HG03558 (cell line): ENCODE measurements at regions not wholly inside any gene's neighbourhood (a gene's known extent, or its start where the extent isn't known, plus 50 kb on each side); places are given as distances from the start of the nearest gene placed in this dataset.
"Not testable (repeated sequence)": the region's sequence is repeated elsewhere in the genome, so short reads cannot be mapped to it uniquely, and the experiment has no call there.

Source experiments
- ATAC-seq: cut with Tn5 transposase; IDR thresholded peaks from one replicate; pipeline ENCODE4 v1.9.1; 2021; ENCODE audit warnings: moderate number of reproducible peaks; ENCODE audit not compliant: unreplicated experiment; ENCODE audit errors: extremely low read depth

GRCh38 chr10:64346389-64346788 lies 825.2 kb downstream of the REEP3 start:
- no peak for ATAC-seq

- no peak for ATAC-seq
Observed at GRCh38 chr10:64350665-64351064, 829.5 kb downstream of the REEP3 start.

- no peak for ATAC-seq
Observed at GRCh38 chr10:64358907-64359306, 837.7 kb downstream of the REEP3 start.

DNA sequence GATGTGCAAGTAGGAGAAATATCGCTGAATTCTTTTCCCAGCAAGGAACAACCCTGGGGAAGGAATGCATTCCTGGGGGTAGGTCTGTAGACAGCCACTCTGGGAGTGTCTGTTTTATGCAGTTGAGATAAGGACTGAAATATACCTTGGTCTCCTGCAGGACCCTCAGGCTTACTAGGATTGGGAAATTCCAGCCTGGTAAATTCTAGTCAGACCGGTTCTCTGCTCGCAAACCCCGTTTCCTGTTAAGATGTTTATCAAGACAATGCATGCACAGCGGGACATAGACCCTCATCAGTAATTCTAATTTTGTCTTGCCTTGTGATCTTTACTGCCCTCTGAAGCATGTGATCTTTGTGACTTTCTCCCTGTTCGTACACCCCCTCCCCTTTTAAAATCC lies 839.0 kb downstream of the REEP3 start:
- not testable (repeated sequence) for ATAC-seq

GRCh38 chr10:64363687-64364086 lies 842.5 kb downstream of the REEP3 start:
- ATAC-seq, result no peak

DNA sequence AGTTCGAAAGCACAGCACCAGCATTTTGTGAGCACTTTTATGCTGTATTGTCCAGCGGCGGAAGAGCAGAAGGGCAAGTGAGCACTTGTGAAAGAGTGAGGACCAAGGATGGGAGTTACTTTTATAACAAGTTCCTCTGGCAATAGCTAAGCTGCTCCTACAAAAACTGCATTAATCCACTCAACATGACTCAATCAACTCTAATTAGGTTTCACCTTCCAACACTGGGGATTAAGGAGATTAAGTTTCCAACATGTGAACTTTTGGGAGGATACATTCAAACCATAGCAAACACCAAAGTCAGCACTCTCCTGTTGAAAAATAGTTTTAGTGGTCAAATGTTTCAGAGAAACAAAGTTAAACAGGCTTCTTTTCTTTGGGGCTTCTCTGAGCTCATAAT lies 844.5 kb downstream of the REEP3 start:
- ATAC-seq, result no peak

DNA sequence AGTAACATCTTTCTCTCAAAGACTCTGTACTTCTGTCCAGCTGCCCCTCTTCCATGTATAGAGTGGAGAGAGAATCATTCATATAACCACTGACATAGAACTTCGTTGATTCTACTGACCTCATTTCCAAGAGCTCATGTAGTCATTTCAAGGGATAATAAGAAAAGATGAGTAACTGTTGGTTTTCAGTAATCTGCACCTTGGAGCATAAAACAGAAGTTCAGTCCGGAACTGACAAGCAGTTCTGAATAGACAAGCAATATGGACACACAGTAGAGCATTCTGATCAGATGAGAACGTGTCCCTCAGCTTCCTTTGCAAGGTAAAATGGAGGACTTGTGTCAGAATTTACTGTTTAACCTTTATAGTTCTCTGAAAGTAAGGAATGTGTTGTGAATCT lies 847.1 kb downstream of the REEP3 start:
- no peak for ATAC-seq

- no peak for ATAC-seq
Observed at GRCh38 chr10:64369885-64370773, 848.9 kb downstream of the REEP3 start.

GRCh38 chr10:64374346-64374745 lies 853.1 kb downstream of the REEP3 start:
- ATAC-seq, result no peak

DNA sequence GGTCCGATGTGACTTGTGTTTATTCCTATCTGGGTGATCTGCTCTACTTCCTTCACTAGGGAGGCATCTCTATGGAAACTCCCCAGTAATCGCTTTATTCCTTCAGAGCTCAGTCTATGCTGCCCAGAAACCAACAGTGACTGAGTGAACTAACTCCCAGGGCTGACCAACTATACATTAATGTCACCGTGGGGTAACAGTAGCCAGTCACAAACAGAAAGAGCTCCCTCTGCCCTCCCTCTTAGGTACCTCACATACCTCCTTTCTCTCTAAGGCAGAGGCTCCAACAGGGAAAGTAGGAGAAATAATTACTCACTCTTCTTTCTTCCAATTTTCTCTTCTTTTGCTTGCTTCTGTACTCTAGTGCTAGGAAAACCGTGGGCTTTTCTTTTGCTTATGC lies 855.0 kb downstream of the REEP3 start:
- no peak for ATAC-seq

DNA sequence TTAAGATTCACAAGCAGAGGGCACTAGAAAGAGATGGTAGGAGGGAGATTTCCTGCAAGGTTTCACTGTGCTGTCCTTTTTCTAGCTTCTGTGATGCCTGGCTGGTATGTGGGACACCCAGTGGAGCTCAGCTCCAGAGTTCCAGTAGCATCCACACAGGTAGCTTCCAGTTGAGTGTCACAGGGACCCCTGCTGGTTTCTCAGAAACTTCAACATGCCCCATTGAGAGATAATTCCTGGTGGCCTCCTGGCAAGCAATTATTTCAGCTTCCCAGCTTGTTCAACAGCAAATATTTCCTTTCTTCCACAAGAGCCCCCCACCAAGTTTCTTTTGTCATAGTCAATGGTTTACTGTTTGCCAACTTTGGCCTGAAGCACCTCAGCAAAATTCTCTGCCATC lies 858.7 kb downstream of the REEP3 start:
- ATAC-seq, result no peak

DNA sequence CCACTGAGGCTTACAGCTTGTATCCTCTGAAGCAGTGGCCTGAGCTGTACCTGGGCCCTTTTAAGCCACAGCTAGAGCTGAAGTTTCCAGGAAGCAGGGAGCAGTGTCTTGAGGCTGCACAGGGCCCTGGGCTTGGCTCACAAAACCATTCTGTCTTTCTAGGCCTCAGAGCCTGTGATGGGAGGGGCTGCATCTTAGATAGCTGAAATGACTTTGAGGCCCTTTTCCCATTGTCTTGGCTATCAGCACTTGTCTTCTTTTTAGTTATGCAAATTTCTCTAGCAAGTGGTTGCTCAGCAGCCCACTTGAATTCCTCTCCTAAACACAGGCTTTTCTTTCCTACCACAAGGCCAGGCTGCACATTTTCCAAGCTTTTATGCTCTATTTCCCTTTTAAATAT lies 864.2 kb downstream of the REEP3 start:
- ATAC-seq, result no peak

DNA sequence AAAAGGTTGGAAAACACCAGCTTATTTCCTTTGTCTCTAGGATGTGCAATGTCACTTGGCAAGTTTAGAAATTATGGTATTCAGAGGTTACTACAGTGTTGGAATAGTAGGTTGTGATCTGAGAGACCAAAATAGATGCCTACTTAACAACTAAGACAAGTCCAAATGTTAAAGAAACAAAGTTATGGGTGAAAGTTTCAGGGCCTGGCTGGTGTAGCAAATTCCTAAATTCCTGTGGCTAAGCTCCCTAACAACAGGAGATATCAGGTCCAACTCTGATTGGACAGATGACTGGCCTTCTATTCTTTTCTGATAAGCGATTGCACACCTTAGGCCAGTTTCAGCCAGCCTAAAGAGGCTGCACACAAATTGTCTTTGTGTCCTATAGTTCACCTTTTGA lies 873.5 kb downstream of the REEP3 start:
- ATAC-seq, result no peak

GRCh38 chr10:64396105-64396708 lies 875.0 kb downstream of the REEP3 start:
- no peak for ATAC-seq

- no peak for ATAC-seq
Observed at GRCh38 chr10:64397125-64397524, 875.9 kb downstream of the REEP3 start.

GRCh38 chr10:64408391-64409183 lies 887.4 kb downstream of the REEP3 start:
- ATAC-seq, result no peak

- no peak for ATAC-seq
Observed at GRCh38 chr10:64409349-64409748, 888.1 kb downstream of the REEP3 start.

GRCh38 chr10:64416011-64416410 lies 894.8 kb downstream of the REEP3 start:
- ATAC-seq, result no peak

DNA sequence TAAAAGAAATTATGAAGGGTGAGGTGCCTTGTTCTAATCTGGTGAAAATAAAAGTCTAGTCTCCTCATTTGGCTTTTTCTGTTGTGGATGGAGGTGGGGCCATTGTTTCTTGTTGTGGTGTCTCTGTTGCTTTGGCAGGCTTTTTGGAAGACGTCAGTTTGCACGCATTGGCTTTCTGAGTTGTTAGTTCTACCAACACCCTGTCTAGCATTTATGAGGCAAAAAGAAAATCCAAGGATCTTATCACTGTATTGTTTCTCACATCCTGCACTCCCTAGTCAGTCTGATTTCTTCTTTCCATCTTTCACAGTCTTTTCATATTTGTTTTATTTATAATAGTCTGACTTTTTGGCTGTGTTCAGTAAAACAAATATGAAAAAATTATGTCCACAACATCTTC lies 898.3 kb downstream of the REEP3 start:
- no peak for ATAC-seq

DNA sequence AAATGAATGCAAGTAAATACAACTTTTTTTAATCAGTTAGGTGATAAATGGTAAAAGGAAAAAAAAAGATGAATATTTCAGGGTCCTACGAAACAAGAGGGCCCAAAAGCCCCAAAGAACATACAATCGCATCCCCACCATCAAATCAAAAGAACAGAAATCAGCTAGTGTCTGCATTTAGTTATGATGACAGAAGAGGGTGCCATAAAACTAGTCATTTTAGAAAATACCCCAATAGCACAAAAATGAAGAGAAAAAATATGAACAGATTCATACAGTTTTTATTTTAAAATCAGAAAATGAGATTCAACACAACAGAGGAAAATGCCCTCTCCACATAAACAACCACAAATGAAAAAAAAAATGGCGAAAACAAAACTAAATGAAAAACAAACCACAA lies 905.5 kb downstream of the REEP3 start:
- no peak for ATAC-seq

DNA sequence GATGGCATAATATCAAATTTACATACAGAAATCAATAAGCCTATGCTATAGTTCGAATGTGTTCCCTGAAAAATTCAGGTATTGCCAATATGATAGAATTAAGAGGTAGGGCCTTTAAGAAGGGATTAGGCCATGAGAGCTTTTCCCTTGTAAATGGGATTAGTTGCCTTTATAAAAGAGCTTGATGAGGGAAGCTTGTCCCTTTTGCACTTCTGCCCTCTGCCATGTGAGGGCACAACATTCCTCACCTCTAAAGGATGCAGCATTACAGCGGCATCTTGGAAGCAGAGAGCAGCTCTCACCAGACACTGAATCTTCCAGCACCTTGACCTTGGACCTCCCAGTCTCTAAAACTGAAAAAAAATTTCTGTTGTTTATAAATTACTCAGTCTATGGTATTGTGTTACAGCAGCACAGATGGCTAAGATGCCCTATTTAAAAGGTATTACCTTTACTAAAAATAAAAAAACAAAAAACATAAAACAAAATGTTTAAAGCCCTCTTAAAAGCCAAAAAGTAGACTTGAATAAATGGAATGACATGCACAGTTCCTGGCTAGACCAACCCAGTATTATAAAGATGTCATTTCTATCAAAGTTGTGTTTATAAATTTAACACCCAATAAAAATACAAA lies 909.6 kb downstream of the REEP3 start:
- no peak for ATAC-seq
